ENCODE measurements at regions not wholly inside any gene's neighbourhood (a gene's known extent, or its start where the extent isn't known, plus 50 kb on each side); places are given as distances from the start of the nearest gene placed in this dataset.

DNA sequence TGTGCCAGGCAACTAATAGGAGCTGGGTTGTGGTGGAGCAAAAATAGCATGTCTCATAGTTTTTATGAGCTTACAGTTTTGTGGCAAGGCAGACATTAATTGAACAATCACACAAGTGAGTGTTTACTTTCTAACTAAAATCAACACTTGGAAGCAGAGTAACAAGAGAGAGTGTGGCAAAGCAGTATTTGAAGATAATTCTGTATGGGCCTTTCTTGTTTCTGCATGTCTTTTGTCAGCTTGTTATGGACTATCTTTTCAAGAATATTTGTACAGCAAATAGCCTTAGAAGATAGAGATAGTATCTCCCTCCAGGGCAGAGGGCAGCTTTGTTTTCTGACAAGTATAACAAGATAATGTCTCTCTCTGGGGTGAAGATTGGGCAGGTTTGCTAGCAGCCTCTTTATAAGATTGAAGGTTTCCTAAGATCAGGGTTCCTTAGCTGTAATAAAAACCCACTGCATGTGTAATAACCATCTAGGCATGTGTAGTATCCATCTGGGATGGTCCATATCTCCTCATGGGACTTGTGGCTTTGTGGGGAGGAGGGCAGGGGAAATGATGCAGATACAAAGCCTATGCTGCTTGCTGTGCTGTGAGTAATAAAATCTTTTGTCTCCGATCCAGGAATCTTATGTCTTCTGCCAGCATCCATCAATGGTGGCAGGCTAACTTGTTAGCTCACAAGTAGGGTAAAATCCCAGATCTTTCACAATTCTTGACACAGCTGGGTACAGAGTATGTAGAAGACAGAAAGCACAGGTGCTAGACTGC lies 479.9 kb downstream of the KDM4C start:
- DNase-seq (ENCODE audit: low spot score in 2 of 2), result no peak
- Histone ChIP-seq H3K4me1 (no peaks in the 10 kb centered on the region), H3K36me3 (no peaks in the 10 kb centered on the region), H3K27ac (no peak overlapping the region), H3K27me3 (no peaks in the 10 kb centered on the region), H3K9me3 (no peaks in the 10 kb centered on the region), H3K4me3 (no peak overlapping the region)
- TF ChIP-seq POLR2A (IDR thresholded peaks at IDR 0.05) (no peak), POLR2AphosphoS5 (IDR thresholded peaks at IDR 0.05) (no peak), EP300 (IDR thresholded peaks at IDR 0.05) (no peak)
- TF ChIP-seq, protein P1, sequence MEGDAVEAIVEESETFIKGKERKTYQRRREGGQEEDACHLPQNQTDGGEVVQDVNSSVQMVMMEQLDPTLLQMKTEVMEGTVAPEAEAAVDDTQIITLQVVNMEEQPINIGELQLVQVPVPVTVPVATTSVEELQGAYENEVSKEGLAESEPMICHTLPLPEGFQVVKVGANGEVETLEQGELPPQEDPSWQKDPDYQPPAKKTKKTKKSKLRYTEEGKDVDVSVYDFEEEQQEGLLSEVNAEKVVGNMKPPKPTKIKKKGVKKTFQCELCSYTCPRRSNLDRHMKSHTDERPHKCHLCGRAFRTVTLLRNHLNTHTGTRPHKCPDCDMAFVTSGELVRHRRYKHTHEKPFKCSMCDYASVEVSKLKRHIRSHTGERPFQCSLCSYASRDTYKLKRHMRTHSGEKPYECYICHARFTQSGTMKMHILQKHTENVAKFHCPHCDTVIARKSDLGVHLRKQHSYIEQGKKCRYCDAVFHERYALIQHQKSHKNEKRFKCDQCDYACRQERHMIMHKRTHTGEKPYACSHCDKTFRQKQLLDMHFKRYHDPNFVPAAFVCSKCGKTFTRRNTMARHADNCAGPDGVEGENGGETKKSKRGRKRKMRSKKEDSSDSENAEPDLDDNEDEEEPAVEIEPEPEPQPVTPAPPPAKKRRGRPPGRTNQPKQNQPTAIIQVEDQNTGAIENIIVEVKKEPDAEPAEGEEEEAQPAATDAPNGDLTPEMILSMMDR (IDR thresholded peaks at IDR 0.05), result no peak
- 64% methylated on average over 1 of the region's 1 CpG for WGBS

DNA sequence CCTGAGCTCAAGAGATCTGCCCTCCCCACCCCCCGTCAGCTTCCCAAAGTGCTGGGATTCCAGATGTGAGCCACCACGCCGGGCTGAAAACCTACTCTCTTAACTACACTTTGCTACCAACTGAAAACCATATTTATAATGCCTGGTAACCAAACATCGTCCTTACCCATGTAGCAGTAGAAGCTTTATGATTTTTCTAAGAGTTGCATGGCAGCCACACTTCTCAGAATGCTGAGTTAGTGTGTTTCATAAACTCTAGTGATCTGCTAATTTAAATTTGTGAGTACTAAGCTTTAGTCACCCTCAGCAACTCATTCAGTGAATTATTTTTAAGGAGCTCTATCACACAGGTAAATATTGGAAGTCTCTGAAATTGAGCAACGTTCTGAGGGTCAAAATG lies 478.4 kb downstream of the KDM4C start:
- no peak overlapping the region for H3K4me3 ChIP-seq
- TF ChIP-seq EP300 (IDR thresholded peaks at IDR 0.05) (no peak), POLR2A (IDR thresholded peaks at IDR 0.05) (no peak), POLR2AphosphoS5 (IDR thresholded peaks at IDR 0.05) (no peak)
- TF ChIP-seq, protein P1 (IDR thresholded peaks at IDR 0.05), result no peak
- no peak for DNase-seq (ENCODE audit: low spot score in 2 of 2)
- WGBS, result 82% methylated on average over 5 of the region's 5 CpGs
- no peaks in the 10 kb centered on the region for H3K36me3 ChIP-seq
- no peaks in the 10 kb centered on the region for H3K4me1 ChIP-seq
- no peaks in the 10 kb centered on the region for H3K9me3 ChIP-seq
- H3K27me3 ChIP-seq, result peaks cover 3% of the 10 kb centered on the region
- H3K27ac ChIP-seq, result no peak overlapping the region

DNA sequence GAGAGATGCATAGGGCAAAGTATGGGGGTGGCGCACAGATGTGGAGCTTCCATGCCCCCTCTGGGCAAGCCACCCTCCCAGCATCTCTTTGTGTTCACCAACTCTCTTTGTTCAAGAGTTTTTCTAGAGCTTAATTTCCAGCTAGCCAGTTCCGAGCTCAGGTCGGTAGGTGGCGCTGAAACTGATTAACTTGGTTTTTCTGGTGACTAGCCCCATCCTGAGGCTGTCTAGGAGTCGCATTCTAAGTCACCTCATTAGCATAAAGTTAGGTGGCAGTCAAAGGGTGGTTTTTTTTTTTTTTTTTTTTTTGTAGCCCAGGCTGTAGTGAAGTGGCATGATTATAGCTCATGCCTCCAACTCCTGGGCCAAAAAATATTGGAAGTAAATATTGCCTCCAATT lies 476.4 kb downstream of the KDM4C start:
- H3K4me3 ChIP-seq, result no peak overlapping the region
- 60% methylated on average over 5 of the region's 5 CpGs for WGBS
- TF ChIP-seq POLR2AphosphoS5 (IDR thresholded peaks at IDR 0.05) (no peak), POLR2A (IDR thresholded peaks at IDR 0.05) (no peak), EP300 (IDR thresholded peaks at IDR 0.05) (no peak)
- TF ChIP-seq, protein P1 (IDR thresholded peaks at IDR 0.05), result no peak
- no peaks in the 10 kb centered on the region for H3K4me1 ChIP-seq
- H3K9me3 ChIP-seq, result no peaks in the 10 kb centered on the region
- no peak for DNase-seq (ENCODE audit: low spot score in 2 of 2)
- no peaks in the 10 kb centered on the region for H3K36me3 ChIP-seq
- no peak overlapping the region for H3K27ac ChIP-seq
- H3K27me3 ChIP-seq, result peaks cover 6% of the 10 kb centered on the region

DNA sequence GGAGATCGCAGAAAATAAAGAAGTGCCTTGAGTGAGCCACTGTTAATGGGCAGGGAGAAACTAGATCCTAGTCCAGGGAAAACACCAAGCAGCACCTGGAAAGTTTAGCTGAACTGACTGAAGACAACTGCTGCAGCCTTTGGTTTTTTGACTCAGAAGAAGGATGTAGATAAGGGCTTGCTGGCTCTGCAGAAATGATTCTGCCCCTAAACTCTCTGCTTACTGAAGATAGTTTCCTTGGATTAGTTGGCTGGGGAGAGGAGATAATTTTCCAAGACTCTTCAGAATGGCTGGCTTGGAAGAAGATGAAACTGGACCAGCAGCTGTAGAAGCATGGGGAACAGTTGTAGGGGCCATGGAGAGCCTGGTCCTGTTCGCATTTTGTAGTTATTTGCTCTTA lies 471.8 kb downstream of the KDM4C start:
- Histone ChIP-seq H3K4me3 (no peak overlapping the region), H3K9me3 (no peaks in the 10 kb centered on the region), H3K27ac (no peak overlapping the region), H3K4me1 (no peaks in the 10 kb centered on the region), H3K27me3 (peaks cover 7% of the 10 kb centered on the region), H3K36me3 (no peaks in the 10 kb centered on the region)
- WGBS, result 90% methylated on average over 2 of the region's 2 CpGs
- no peak for DNase-seq (ENCODE audit: low spot score in 2 of 2)
- TF ChIP-seq POLR2A (IDR thresholded peaks at IDR 0.05), result no peak
- TF ChIP-seq, protein P1 (IDR thresholded peaks at IDR 0.05), result no peak
- no peak for TF ChIP-seq POLR2AphosphoS5 (IDR thresholded peaks at IDR 0.05)
- no peak for TF ChIP-seq EP300 (IDR thresholded peaks at IDR 0.05)

DNA sequence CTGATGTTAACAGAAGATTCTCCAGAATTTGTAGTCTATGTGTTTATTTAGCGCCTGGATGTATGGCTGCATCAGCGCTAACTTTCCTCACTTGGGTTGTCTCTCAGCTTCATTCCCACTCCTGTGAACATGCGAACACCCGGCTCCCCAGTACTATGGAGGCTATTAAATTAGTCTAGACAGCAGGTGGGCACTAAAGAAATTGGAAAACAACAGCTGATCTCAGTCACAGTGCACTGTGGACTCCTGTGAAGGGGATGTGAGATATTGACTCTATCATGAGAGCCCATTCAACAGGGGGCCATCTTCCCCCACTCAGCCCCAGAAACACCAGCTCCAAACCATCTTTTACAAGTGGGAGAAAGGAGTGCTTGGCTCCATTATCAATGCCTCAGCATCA lies 471.0 kb downstream of the KDM4C start:
- H3K9me3 ChIP-seq, result no peaks in the 10 kb centered on the region
- no peak overlapping the region for H3K27ac ChIP-seq
- H3K27me3 ChIP-seq, result peaks cover 9% of the 10 kb centered on the region
- no peaks in the 10 kb centered on the region for H3K4me1 ChIP-seq
- H3K4me3 ChIP-seq, result no peak overlapping the region
- DNase-seq (ENCODE audit: low spot score in 2 of 2), result no peak
- WGBS, result 98% methylated on average over 4 of the region's 4 CpGs
- TF ChIP-seq POLR2AphosphoS5 (IDR thresholded peaks at IDR 0.05) (no peak), EP300 (IDR thresholded peaks at IDR 0.05) (no peak), POLR2A (IDR thresholded peaks at IDR 0.05) (no peak)
- TF ChIP-seq, protein P1 (IDR thresholded peaks at IDR 0.05), result no peak
- H3K36me3 ChIP-seq, result no peaks in the 10 kb centered on the region
